ENCODE measurements at regions not wholly inside any gene's neighbourhood (a gene's known extent, or its start where the extent isn't known, plus 50 kb on each side); places are given as distances from the start of the nearest gene placed in this dataset.

- no peak for DNase-seq (ENCODE audit: low read depth in 2 of 2)
Observed at GRCh38 chr6:105767541-105767940, 318.6 kb upstream of the PRDM1 start.

GRCh38 chr6:105765239-105765638 is 320.9 kb upstream of the PRDM1 start:
- DNase-seq (ENCODE audit: low read depth in 2 of 2), result no peak

GRCh38 chr6:105764315-105764714 is 321.8 kb upstream of the PRDM1 start:
- DNase-seq (ENCODE audit: low read depth in 2 of 2), result no peak

GRCh38 chr6:105763866-105764265 is 322.3 kb upstream of the PRDM1 start:
- no peak for DNase-seq (ENCODE audit: low read depth in 2 of 2)

GRCh38 chr6:105760746-105761145 is 325.4 kb upstream of the PRDM1 start:
- DNase-seq (ENCODE audit: low read depth in 2 of 2), result no peak

GRCh38 chr6:105759946-105760345 is 326.2 kb upstream of the PRDM1 start:
- DNase-seq (ENCODE audit: low read depth in 2 of 2), result no peak

GRCh38 chr6:105759015-105759414 is 327.1 kb upstream of the PRDM1 start:
- no peak for DNase-seq (ENCODE audit: low read depth in 2 of 2)

GRCh38 chr6:105757512-105758200 is 328.5 kb upstream of the PRDM1 start:
- no peak for DNase-seq (ENCODE audit: low read depth in 2 of 2)

- no peak for DNase-seq (ENCODE audit: low read depth in 2 of 2)
Observed at GRCh38 chr6:105755885-105756284, 330.3 kb upstream of the PRDM1 start.

GRCh38 chr6:105753620-105754211 is 332.4 kb upstream of the PRDM1 start:
- DNase-seq (ENCODE audit: low read depth in 2 of 2), result no peak

- no peak for DNase-seq (ENCODE audit: low read depth in 2 of 2)
Observed at GRCh38 chr6:105753207-105753606, 332.9 kb upstream of the PRDM1 start.

- DNase-seq (ENCODE audit: low read depth in 2 of 2), result no peak
Observed at GRCh38 chr6:105750089-105750488, 336.0 kb upstream of the PRDM1 start.

- DNase-seq (ENCODE audit: low read depth in 2 of 2), result no peak
Observed at GRCh38 chr6:105748737-105749161, 337.4 kb upstream of the PRDM1 start.

GRCh38 chr6:105747823-105748405 is 338.2 kb upstream of the PRDM1 start:
- no peak for DNase-seq (ENCODE audit: low read depth in 2 of 2)

GRCh38 chr6:105746509-105746908 is 339.6 kb upstream of the PRDM1 start:
- no peak for DNase-seq (ENCODE audit: low read depth in 2 of 2)

GRCh38 chr6:105746130-105746505 is 340.0 kb upstream of the PRDM1 start:
- DNase-seq (ENCODE audit: low read depth in 2 of 2), result no peak

- DNase-seq (ENCODE audit: low read depth in 2 of 2), result no peak
Observed at GRCh38 chr6:105745464-105746129, 340.5 kb upstream of the PRDM1 start.

GRCh38 chr6:105744815-105745214 is 341.3 kb upstream of the PRDM1 start:
- DNase-seq (ENCODE audit: low read depth in 2 of 2), result no peak

- no peak for DNase-seq (ENCODE audit: low read depth in 2 of 2)
Observed at GRCh38 chr6:105740946-105741645, 338.2 kb upstream of the PREP start.

GRCh38 chr6:105739764-105740163 is 336.9 kb upstream of the PREP start:
- no peak for DNase-seq (ENCODE audit: low read depth in 2 of 2)

- DNase-seq (ENCODE audit: low read depth in 2 of 2), result no peak
Observed at GRCh38 chr6:105733556-105734162, 330.8 kb upstream of the PREP start.

GRCh38 chr6:105728995-105729394 is 326.1 kb upstream of the PREP start:
- DNase-seq (ENCODE audit: low read depth in 2 of 2), result no peak

Data from stimulated activated CD8-positive, alpha-beta memory T cell treated with anti-CD3 and anti-CD28 coated beads, Interleukin-2, amount 100 ng/mL, for 48 hours (primary cell).